ENCODE measurements at regions not wholly inside any gene's neighbourhood (a gene's known extent, or its start where the extent isn't known, plus 50 kb on each side); places are given as distances from the start of the nearest gene placed in this dataset.

DNA sequence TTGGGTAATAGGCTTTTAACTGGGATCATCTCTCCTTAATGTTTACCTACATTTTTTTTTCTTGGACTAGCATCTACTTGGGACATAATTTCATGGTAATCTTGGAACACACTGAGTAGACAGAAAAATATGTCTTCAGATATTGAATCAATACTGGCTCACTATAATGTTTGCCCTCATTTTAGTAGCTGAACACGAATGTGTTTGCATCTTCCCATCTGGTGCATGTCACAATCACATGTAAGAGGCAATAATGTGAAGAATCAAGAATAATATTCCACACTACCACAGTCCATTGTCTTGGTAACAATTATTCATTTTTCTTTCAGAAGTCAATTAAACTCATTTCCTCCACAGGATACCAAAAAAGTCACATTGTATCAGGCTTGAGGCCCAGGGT is 382.7 kb upstream of the CDH10 start:
- ATAC-seq (no peak), DNase-seq (ENCODE audit: low spot score) (no peak)
- TF ChIP-seq, protein P1, sequence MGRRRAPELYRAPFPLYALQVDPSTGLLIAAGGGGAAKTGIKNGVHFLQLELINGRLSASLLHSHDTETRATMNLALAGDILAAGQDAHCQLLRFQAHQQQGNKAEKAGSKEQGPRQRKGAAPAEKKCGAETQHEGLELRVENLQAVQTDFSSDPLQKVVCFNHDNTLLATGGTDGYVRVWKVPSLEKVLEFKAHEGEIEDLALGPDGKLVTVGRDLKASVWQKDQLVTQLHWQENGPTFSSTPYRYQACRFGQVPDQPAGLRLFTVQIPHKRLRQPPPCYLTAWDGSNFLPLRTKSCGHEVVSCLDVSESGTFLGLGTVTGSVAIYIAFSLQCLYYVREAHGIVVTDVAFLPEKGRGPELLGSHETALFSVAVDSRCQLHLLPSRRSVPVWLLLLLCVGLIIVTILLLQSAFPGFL (CRISPR knock-in tag; IDR thresholded peaks at IDR 0.05; ENCODE audit: borderline replicate concordance), result no peak
- no peak for TF ChIP-seq KAT7 (CRISPR knock-in tag; IDR thresholded peaks at IDR 0.05; ENCODE audit: borderline replicate concordance)
- no peak for TF ChIP-seq NR3C1 (CRISPR knock-in tag; conservative IDR thresholded peaks at IDR 0.05; ENCODE audit: low read depth)
- no peak for TF ChIP-seq ZBTB21 (CRISPR knock-in tag; IDR thresholded peaks at IDR 0.05; ENCODE audit: borderline replicate concordance)
- TF ChIP-seq RORB (CRISPR knock-in tag; IDR thresholded peaks at IDR 0.05), result no peak
- TF ChIP-seq GABPB1 (CRISPR knock-in tag; IDR thresholded peaks at IDR 0.05), result no peak
- TF ChIP-seq HMGA2 (CRISPR knock-in tag; IDR thresholded peaks at IDR 0.05), result no peak
- TF ChIP-seq, protein P2, sequence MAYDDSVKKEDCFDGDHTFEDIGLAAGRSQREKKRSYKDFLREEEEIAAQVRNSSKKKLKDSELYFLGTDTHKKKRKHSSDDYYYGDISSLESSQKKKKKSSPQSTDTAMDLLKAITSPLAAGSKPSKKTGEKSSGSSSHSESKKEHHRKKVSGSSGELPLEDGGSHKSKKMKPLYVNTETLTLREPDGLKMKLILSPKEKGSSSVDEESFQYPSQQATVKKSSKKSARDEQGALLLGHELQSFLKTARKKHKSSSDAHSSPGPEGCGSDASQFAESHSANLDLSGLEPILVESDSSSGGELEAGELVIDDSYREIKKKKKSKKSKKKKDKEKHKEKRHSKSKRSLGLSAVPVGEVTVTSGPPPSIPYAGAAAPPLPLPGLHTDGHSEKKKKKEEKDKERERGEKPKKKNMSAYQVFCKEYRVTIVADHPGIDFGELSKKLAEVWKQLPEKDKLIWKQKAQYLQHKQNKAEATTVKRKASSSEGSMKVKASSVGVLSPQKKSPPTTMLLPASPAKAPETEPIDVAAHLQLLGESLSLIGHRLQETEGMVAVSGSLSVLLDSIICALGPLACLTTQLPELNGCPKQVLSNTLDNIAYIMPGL (CRISPR knock-in tag; IDR thresholded peaks at IDR 0.05), result no peak
- TF ChIP-seq ETV6 (CRISPR knock-in tag; IDR thresholded peaks at IDR 0.05), result no peak
- TF ChIP-seq, protein P3, sequence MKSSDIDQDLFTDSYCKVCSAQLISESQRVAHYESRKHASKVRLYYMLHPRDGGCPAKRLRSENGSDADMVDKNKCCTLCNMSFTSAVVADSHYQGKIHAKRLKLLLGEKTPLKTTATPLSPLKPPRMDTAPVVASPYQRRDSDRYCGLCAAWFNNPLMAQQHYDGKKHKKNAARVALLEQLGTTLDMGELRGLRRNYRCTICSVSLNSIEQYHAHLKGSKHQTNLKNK (CRISPR knock-in tag; IDR thresholded peaks at IDR 0.05), result no peak
- TF ChIP-seq SOX15 (CRISPR knock-in tag; IDR thresholded peaks at IDR 0.05), result no peak
- TF ChIP-seq PRRX2 (CRISPR knock-in tag; IDR thresholded peaks at IDR 0.05), result no peak
- TF ChIP-seq, protein P4, sequence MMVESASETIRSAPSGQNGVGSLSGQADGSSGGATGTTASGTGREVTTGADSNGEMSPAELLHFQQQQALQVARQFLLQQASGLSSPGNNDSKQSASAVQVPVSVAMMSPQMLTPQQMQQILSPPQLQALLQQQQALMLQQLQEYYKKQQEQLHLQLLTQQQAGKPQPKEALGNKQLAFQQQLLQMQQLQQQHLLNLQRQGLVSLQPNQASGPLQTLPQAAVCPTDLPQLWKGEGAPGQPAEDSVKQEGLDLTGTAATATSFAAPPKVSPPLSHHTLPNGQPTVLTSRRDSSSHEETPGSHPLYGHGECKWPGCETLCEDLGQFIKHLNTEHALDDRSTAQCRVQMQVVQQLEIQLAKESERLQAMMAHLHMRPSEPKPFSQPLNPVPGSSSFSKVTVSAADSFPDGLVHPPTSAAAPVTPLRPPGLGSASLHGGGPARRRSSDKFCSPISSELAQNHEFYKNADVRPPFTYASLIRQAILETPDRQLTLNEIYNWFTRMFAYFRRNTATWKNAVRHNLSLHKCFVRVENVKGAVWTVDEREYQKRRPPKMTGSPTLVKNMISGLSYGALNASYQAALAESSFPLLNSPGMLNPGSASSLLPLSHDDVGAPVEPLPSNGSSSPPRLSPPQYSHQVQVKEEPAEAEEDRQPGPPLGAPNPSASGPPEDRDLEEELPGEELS (CRISPR knock-in tag; IDR thresholded peaks at IDR 0.05), result no peak
- TF ChIP-seq ZNF396 (CRISPR knock-in tag; IDR thresholded peaks at IDR 0.05; ENCODE audit: borderline replicate concordance), result no peak
- no peak for TF ChIP-seq NFE2L1 (CRISPR knock-in tag; IDR thresholded peaks at IDR 0.05)
- no peak for TF ChIP-seq ZNF138 (CRISPR knock-in tag; conservative IDR thresholded peaks at IDR 0.05)
- no peak for TF ChIP-seq NR1H2 (CRISPR knock-in tag; IDR thresholded peaks at IDR 0.05)
- ChIA-PET CTCF (no interaction called here), POLR2A (no interaction called here)
- Mint-ChIP-seq H3K9me3 (peaks cover 12% of the 10 kb centered on the region), H3K4me1 (no peaks in the 10 kb centered on the region), H3K4me3 (no peak overlapping the region), H3K36me3 (no peaks in the 10 kb centered on the region; the same call in 1 of the 2 replicates), H3K27ac (no peak overlapping the region), H3K27me3 (ENCODE audit: low read depth) (no peaks in the 10 kb centered on the region)

DNA sequence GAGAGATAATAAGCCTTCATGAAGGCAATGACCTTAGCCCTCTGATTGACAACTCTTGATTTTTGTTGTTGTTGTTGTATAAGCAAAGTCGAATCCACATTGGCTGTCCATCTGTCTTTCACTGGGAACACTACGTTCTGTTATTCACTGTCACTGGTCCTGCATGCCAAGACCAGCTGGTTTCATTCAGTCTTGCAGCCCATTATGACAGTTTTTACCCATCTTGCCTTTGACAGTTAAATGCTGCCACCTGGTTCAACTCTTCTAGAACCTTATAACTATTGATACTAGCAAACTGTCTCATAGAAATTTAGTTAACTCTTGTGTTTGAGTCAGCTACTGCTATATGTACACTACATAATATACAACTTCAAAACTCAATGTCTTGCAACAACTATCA is 382.3 kb upstream of the CDH10 start:
- POLR2A ChIA-PET, result no interaction called here
- H3K27ac Mint-ChIP-seq, result no peak overlapping the region
- CTCF ChIA-PET, result no interaction called here
- no peak overlapping the region for H3K4me3 Mint-ChIP-seq
- ATAC-seq, result no peak
- no peaks in the 10 kb centered on the region for H3K27me3 Mint-ChIP-seq (ENCODE audit: low read depth)
- H3K9me3 Mint-ChIP-seq, result peaks cover 12% of the 10 kb centered on the region
- no peaks in the 10 kb centered on the region; the same call in 1 of the 2 replicates for H3K36me3 Mint-ChIP-seq
- H3K4me1 Mint-ChIP-seq, result peaks cover 3% of the 10 kb centered on the region
- no peak for DNase-seq (ENCODE audit: low spot score)
- TF ChIP-seq, protein P5, sequence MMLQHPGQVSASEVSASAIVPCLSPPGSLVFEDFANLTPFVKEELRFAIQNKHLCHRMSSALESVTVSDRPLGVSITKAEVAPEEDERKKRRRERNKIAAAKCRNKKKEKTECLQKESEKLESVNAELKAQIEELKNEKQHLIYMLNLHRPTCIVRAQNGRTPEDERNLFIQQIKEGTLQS (CRISPR knock-in tag; conservative IDR thresholded peaks at IDR 0.05), result no peak
- TF ChIP-seq, protein P6, sequence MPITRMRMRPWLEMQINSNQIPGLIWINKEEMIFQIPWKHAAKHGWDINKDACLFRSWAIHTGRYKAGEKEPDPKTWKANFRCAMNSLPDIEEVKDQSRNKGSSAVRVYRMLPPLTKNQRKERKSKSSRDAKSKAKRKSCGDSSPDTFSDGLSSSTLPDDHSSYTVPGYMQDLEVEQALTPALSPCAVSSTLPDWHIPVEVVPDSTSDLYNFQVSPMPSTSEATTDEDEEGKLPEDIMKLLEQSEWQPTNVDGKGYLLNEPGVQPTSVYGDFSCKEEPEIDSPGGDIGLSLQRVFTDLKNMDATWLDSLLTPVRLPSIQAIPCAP (CRISPR knock-in tag; IDR thresholded peaks at IDR 0.05), result no peak
- no peak for TF ChIP-seq ZNF219 (CRISPR knock-in tag; IDR thresholded peaks at IDR 0.05; ENCODE audit: borderline replicate concordance)
- TF ChIP-seq TEAD4 (CRISPR knock-in tag; IDR thresholded peaks at IDR 0.05), result no peak
- TF ChIP-seq NFATC4 (CRISPR knock-in tag; IDR thresholded peaks at IDR 0.05), result no peak
- TF ChIP-seq, protein P7, sequence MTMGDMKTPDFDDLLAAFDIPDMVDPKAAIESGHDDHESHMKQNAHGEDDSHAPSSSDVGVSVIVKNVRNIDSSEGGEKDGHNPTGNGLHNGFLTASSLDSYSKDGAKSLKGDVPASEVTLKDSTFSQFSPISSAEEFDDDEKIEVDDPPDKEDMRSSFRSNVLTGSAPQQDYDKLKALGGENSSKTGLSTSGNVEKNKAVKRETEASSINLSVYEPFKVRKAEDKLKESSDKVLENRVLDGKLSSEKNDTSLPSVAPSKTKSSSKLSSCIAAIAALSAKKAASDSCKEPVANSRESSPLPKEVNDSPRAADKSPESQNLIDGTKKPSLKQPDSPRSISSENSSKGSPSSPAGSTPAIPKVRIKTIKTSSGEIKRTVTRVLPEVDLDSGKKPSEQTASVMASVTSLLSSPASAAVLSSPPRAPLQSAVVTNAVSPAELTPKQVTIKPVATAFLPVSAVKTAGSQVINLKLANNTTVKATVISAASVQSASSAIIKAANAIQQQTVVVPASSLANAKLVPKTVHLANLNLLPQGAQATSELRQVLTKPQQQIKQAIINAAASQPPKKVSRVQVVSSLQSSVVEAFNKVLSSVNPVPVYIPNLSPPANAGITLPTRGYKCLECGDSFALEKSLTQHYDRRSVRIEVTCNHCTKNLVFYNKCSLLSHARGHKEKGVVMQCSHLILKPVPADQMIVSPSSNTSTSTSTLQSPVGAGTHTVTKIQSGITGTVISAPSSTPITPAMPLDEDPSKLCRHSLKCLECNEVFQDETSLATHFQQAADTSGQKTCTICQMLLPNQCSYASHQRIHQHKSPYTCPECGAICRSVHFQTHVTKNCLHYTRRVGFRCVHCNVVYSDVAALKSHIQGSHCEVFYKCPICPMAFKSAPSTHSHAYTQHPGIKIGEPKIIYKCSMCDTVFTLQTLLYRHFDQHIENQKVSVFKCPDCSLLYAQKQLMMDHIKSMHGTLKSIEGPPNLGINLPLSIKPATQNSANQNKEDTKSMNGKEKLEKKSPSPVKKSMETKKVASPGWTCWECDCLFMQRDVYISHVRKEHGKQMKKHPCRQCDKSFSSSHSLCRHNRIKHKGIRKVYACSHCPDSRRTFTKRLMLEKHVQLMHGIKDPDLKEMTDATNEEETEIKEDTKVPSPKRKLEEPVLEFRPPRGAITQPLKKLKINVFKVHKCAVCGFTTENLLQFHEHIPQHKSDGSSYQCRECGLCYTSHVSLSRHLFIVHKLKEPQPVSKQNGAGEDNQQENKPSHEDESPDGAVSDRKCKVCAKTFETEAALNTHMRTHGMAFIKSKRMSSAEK (CRISPR knock-in tag; IDR thresholded peaks at IDR 0.05; ENCODE audit: borderline replicate concordance), result no peak
- no peak for TF ChIP-seq HMGA2 (CRISPR knock-in tag; IDR thresholded peaks at IDR 0.05)
- TF ChIP-seq, protein P8, sequence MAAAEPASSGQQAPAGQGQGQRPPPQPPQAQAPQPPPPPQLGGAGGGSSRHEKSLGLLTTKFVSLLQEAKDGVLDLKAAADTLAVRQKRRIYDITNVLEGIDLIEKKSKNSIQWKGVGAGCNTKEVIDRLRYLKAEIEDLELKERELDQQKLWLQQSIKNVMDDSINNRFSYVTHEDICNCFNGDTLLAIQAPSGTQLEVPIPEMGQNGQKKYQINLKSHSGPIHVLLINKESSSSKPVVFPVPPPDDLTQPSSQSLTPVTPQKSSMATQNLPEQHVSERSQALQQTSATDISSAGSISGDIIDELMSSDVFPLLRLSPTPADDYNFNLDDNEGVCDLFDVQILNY (CRISPR knock-in tag; IDR thresholded peaks at IDR 0.05), result no peak

All from WTC11 (cell line).